Epithelial cell of prostate (primary cell): ENCODE measurements at regions not wholly inside any gene's neighbourhood (a gene's known extent, or its start where the extent isn't known, plus 50 kb on each side); places are given as distances from the start of the nearest gene placed in this dataset.
"Not testable (repeated sequence)": the region's sequence is repeated elsewhere in the genome, so short reads cannot be mapped to it uniquely, and the experiment has no call there.

Experiments used
- DNase-seq: peaks from one replicate; pipeline ENCODE4 v3.0.0-alpha.2; 2011; ENCODE audit warnings: low read depth, low spot score
- H3K27ac ChIP-seq: fragments of 450-650 bp; 2 replicates; pipeline ENCODE4 v1.5.1; 2017; ENCODE audit warnings: mild to moderate bottlenecking

- not testable (repeated sequence) for H3K27ac ChIP-seq, DNase-seq
Observed at GRCh38 chr12:9416346-9416745, 191.4 kb downstream of the KLRB1 start.

GRCh38 chr12:9415898-9416297, 191.8 kb downstream of the KLRB1 start:
- DNase-seq, H3K27ac ChIP-seq: not testable (repeated sequence)

- not testable (repeated sequence) for H3K27ac ChIP-seq, DNase-seq
Observed at GRCh38 chr12:9413862-9414261, 193.9 kb downstream of the KLRB1 start.

- not testable (repeated sequence) for DNase-seq, H3K27ac ChIP-seq
Observed at GRCh38 chr12:9412459-9412858, 195.3 kb downstream of the KLRB1 start.

- H3K27ac ChIP-seq, result peak overlapping the region; percentile 41
- peak; percentile 64 for DNase-seq
Observed at GRCh38 chr12:9411616-9412268, 196.0 kb downstream of the KLRB1 start.

GRCh38 chr12:9407425-9407748, 199.2 kb upstream of the PZP start:
- not testable (repeated sequence) for DNase-seq, H3K27ac ChIP-seq

GRCh38 chr12:9406564-9407424, 198.6 kb upstream of the PZP start:
- no peak overlapping the region for H3K27ac ChIP-seq
- no peak for DNase-seq

GRCh38 chr12:9405886-9406563, 197.8 kb upstream of the PZP start:
- H3K27ac ChIP-seq, result no peak overlapping the region
- DNase-seq, result no peak

- no peak for DNase-seq
- no peak overlapping the region for H3K27ac ChIP-seq
Observed at GRCh38 chr12:9404469-9405260, 196.5 kb upstream of the PZP start.

GRCh38 chr12:9404031-9404430, 195.8 kb upstream of the PZP start:
- no peak for DNase-seq
- no peak overlapping the region for H3K27ac ChIP-seq

GRCh38 chr12:9402432-9403040, 194.3 kb upstream of the PZP start:
- DNase-seq, H3K27ac ChIP-seq: not testable (repeated sequence)

- not testable (repeated sequence) for DNase-seq
Observed at GRCh38 chr12:9396367-9396766, 188.2 kb upstream of the PZP start.

GRCh38 chr12:9395220-9395619, 187.0 kb upstream of the PZP start:
- H3K27ac ChIP-seq, result not testable (repeated sequence)

More at GRCh38 chr12:9396367-9396766, 188.2 kb upstream of the PZP start:
- not testable (repeated sequence) for H3K27ac ChIP-seq

GRCh38 chr12:9392842-9393241, 184.6 kb upstream of the PZP start:
- H3K27ac ChIP-seq, result no peak overlapping the region
- DNase-seq, result no peak

More at GRCh38 chr12:9395220-9395619, 187.0 kb upstream of the PZP start:
- DNase-seq, result not testable (repeated sequence)

- no peak overlapping the region for H3K27ac ChIP-seq
- DNase-seq, result no peak
Observed at GRCh38 chr12:9391815-9392214, 183.6 kb upstream of the PZP start.

- H3K27ac ChIP-seq, result no peak overlapping the region
- no peak for DNase-seq
Observed at GRCh38 chr12:9390761-9391160, 182.6 kb upstream of the PZP start.

- H3K27ac ChIP-seq, result no peak overlapping the region
- DNase-seq, result no peak
Observed at GRCh38 chr12:9389796-9390195, 181.6 kb upstream of the PZP start.

- no peak overlapping the region for H3K27ac ChIP-seq
- no peak for DNase-seq
Observed at GRCh38 chr12:9388379-9388778, 180.2 kb upstream of the PZP start.

- no peak overlapping the region for H3K27ac ChIP-seq
- DNase-seq, result no peak
Observed at GRCh38 chr12:9387450-9387849, 179.3 kb upstream of the PZP start.

- H3K27ac ChIP-seq, result no peak overlapping the region
- DNase-seq, result no peak
Observed at GRCh38 chr12:9383585-9383984, 175.4 kb upstream of the PZP start.
